GM19328 (cell line): ENCODE measurements at regions not wholly inside any gene's neighbourhood (a gene's known extent, or its start where the extent isn't known, plus 50 kb on each side); places are given as distances from the start of the nearest gene placed in this dataset.

Experiments
- ATAC-seq: cut with Tn5 transposase; IDR thresholded peaks from one replicate; pipeline ENCODE4 v1.9.1; 2021; ENCODE audit warnings: mild to moderate bottlenecking, moderate library complexity; ENCODE audit not compliant: unreplicated experiment

DNA sequence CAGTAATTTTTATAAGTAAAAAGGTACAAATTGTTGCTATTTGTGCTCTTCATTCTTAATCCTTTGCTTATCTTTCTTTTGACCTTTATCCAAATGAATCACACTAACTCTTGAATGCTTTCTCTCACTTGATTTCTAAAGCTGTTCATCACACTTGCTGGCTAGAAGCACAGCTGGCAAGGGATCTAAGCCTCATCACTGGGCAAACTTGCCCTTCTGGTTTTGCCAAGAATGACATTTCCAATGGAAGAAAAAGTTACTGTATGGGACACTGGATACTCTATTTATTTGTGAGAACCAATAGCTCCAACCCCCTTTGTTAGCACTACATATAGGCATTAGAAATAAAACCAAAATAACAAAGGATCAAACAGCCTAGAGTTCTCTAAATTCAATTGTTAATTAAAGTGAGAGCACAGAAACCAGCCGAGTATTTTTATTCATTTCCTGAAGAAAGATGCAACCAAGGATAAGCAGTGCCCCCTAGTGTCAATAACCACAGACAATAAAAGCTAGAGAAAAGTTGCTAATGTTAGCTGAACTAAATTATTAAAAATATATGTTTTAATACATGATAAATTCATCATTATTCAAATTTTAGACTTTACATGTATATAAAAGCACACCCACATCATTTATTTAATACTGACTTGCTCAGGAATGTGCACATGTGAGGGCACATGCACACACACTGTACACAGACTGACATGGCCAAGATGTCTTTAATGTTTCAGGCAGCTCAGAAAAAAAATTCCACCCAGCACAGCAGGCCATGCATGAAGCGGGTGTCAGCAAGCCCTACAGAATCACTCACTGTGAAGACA lies 59.8 kb upstream of the POU5F2 start:
- ATAC-seq: no peak

DNA sequence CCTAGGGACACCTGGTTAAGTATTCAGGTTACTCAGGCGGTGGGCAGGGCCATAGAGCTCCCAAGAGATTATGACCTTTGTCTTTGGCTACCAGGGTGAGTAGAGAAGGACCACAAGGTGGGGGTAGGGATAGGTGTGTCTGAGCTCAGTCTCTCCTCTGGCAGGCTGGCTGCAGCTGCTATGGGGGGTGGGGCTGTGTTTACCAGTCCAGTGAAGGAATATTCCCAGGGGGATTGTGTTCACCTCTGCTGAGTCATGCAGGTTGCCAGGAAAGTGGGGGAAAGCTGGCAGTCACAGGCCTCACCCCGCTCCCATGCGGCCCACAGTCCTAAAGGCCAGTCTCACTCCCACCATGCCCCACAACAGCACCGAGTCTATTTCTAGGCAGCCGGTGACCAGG lies 53.6 kb upstream of the POU5F2 start:
- ATAC-seq: no peak

DNA sequence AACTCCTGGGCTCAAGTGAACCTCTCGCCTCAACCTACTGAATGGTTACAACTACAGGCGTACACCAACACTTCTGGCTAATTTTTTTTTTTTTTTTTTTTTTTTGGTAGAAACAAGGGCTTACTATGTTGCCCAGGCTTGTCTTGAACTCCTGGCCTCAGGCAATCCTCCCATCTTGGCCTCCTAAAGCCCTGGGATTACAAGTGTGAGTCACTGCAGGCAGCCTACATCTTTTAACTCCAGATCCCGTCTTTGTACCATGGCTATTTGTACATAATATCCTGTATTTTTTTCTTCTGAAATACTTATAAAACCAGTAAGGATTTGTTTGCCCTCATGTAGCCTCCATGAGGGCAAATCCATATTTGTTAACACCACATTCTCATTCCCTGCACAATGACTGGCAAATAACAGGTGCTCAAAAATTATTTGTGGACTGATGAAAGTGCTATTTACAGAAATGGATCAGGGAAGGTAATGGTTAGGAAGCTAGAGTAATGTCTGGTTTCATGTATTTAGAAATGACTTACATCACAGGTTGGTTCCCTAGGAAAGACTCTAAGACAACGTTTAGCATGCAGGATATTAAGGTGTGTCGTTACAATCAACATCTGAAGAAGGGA lies 51.9 kb upstream of the POU5F2 start:
- ATAC-seq: no peak

GRCh38 chr5:93791518-93791972 lies 50.1 kb upstream of the POU5F2 start:
- ATAC-seq: no peak
